SH-SY5Y (cell line): ENCODE measurements at regions not wholly inside any gene's neighbourhood (a gene's known extent, or its start where the extent isn't known, plus 50 kb on each side); places are given as distances from the start of the nearest gene placed in this dataset.

Source experiments
- GATA2 ChIP-seq: IDR thresholded peaks from 2 replicates; pipeline ENCODE4 v1.6.1; 2011; ENCODE audit warnings: mild to moderate bottlenecking, low read depth, low read length
- GATA3 ChIP-seq: IDR thresholded peaks from 2 replicates; pipeline ENCODE4 v1.6.1; 2011; ENCODE audit warnings: low read depth, mild to moderate bottlenecking, low read length, moderate library complexity

DNA sequence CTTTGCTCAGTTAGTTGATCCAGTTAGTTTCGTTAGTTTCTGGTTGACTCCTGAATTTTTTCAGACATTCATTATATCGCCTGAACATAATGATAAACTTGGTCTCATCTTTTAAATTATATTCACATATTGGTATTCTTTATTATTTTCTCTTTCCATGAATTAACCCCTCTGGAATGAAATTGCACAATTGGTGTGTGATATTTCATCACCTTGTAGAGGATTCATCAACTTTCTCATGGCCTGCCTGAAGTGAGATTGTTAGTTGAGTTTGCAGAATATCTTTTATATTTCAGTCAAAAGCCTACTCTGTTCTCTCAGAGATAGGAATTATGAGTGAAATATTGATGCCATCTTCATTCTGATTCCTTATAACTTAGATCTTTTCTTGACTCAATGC lies 1160.6 kb upstream of the AGA start:
- no peak for TF ChIP-seq GATA2
- no peak for TF ChIP-seq GATA3
